NCI-H128 (cell line): ENCODE measurements at regions not wholly inside any gene's neighbourhood (a gene's known extent, or its start where the extent isn't known, plus 50 kb on each side); places are given as distances from the start of the nearest gene placed in this dataset.
A peak's percentile ranks its signal among the peaks of the same experiment; 100 is the strongest.
"Not testable (repeated sequence)": the region's sequence is repeated elsewhere in the genome, so short reads cannot be mapped to it uniquely, and the experiment has no call there.

ENCODE experiments used
- DNase-seq: peaks from one replicate; lab custom pipeline; 2025; ENCODE audit not compliant: unreplicated experiment; lab: John Stamatoyannopoulos, UW

GRCh38 chr7:83749495-83749894, 100.6 kb upstream of the SEMA3E start:
- no peak for DNase-seq

DNA sequence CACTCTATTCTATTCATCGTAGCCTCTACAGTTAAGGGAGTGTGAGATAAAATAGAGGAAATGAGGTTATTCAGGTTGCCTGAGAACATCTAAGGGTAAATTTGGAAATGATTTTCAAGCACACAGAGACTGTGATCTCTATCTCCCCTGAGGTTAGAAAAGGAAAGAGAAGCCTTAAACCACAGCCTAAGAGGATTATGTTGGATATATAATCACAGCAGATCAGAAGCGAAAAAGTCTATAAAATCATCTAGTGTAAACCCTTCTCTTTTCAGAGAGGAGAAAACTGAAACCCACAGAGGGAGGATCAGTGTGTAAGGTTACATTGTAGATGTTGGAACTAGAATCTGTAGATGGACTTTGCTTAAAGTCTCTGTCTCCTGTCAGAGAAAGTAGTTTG, 90.6 kb upstream of the SEMA3E start:
- no peak for DNase-seq

DNA sequence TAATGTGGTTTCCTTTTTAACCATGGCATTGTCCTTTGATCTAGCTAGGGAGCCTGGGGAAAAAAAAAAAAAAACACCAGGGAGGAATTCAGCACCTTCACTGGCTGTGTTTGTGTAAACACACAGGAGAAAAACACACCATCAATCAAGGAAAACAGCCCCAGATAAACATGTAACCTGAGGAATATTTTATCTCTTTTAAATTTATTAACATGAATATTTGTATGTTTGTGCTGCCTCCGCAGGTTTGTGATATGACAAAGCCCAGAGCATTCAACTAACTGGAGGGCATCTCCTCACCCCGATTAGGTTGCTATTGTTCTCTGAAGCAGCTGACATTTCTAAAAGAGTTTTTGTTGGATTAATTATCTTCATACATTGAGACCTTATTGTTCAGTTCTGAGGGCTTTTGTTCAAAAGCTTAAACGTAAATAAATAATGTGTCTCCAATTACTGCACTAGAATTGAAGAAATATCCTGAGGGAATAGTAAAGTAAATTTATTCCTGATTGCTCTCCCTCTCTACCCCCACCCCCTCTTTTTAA, 89.4 kb upstream of the SEMA3E start:
- peak; percentile 35 for DNase-seq

GRCh38 chr7:83732305-83732704, 83.4 kb upstream of the SEMA3E start:
- no peak for DNase-seq

DNA sequence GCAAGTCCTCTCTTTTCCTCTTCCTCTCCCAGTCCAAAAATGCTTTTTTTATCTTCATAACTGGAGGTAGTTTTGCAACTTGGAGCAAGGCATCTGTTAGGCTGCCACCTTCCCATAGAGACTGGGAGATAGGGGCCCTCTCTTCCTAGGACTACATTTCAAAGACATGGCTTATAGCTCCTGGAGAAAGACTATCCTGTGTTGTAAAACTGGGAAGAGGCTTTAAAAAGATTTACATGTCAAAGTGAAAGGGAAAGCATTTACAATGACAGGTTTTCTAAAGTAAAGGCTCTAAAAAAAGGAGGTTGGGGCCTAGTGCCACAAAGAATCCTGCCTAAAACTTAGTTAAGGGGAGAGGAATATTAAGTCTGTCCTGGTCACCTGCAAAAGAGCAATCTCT, 82.2 kb upstream of the SEMA3E start:
- DNase-seq: no peak

DNA sequence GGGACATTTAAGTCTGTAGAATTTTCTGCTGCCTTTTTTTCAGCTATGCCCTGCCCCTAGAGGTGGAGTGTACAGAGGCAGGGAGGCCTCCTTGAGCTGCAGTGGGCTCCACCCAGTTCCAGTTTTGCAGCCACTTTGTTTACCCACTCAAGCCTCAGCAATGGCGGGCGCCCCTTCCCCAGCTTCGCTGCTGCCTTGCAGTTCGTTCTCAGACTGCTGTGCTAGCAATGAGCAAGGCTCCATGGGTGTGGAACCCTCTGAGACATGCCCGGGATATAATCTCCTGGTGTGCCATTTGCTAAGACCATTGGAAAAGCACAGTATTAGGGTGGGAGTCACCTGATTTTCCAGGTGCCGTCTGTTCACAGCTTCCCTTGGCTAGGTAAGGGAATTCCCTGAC, 68.0 kb upstream of the SEMA3E start:
- DNase-seq: not testable (repeated sequence)

DNA sequence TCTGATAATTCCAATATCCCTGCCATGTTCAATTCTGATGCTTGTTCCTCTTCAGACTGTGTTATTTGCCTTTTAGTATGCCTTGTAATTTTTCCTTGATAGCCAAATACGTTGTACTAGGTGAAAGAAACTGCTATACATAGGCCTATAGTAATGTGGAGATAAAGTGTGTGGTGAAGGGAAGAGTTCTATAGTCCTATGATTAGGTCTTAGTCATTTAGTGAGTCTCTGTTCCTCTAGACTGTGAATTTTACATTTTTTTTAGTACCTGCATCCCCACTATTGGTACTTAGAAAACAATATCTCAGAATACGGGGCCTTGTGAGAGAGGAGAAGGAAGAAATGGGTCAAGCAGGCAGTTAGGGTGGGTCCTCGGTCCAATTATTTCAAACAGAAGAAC, 59.6 kb upstream of the SEMA3E start:
- DNase-seq: no peak

DNA sequence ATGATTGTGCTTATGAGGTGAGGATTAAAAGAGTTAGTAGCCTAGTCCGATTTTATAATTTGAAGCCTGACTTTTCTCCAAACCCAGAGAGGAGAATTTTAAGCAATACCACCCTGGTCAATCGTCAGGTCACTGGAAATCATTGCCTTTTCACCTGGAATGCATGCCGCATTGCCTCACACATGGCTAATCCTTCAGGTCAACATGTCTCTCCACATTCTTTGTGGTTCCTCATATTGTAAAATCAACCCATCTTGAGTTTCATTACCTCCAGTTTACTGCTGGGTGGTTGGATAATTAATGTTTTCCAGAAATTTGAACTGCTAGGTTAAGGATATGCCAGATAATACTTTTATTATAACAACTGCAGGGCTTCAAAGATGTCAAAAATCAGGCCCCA, 55.6 kb upstream of the SEMA3E start:
- no peak for DNase-seq

DNA sequence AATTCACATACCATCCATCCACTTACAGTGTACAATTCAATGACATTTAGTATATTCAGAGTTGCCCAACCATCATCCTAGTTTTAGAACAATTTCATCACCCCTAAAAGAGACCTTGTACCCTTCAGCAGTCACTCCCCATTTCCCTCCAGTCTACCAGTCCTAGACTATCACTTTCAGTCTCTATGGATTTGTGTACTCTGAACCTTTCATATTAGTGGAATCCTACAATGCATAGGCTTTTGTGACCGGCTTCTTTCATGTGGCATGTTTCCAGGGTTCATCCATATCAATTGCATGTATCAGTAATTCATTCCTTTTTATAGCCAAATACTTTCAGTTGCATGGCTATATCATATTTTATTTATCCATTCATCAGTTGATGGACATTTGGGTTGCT, 53.5 kb upstream of the SEMA3E start:
- DNase-seq: no peak

DNA sequence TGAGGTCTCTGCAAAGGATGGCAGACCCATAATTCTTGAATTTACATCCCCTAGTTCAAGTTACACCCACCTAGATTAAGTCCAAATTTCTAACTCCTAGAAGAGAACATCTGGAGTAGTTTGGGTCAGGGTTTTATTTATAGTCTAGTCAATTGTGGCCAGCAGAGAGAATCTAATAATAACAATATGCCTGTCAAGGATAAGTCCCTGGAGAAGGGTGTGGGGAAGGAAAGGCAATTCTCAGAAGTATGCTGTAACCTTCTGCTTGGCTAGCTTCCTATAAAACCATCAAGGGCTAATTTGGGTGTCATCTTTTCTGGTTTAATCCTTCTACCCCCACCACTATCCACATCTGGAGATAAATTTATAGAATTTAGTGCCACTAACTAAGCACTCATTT, 52.8 kb upstream of the SEMA3E start:
- DNase-seq: no peak
